Liver (tissue), 8 donors: ENCODE measurements at regions not wholly inside any gene's neighbourhood (a gene's known extent, or its start where the extent isn't known, plus 50 kb on each side); places are given as distances from the start of the nearest gene placed in this dataset.
A peak's percentile ranks its signal among the peaks of the same experiment; 100 is the strongest.

Source experiments
- DNase-seq: peaks from one replicate; pipeline ENCODE4 v3.0.0-alpha.2; 2017; ENCODE audit warnings: low spot score
- H3K27ac ChIP-seq, 2 donors: one replicate each; pipeline ENCODE4 v1.7.0; 2013; ENCODE audit warnings: inconsistent platforms in 2 of 2, low read length in 2 of 2, control low read depth in 1 of 2, low read depth in 1 of 2, mild to moderate bottlenecking in 1 of 2
- H3K27me3 ChIP-seq, 4 donors: one replicate each; pipeline versions ENCODE4 v1.6.1 to v1.7.0; 2013; ENCODE audit warnings: low read length in 3 of 4, inconsistent platforms in 1 of 4, mild to moderate bottlenecking in 1 of 4, moderate library complexity in 1 of 4; ENCODE audit not compliant: control insufficient read depth in 4 of 4, insufficient read depth in 4 of 4
- H3K36me3 ChIP-seq, 4 donors: one replicate each; pipeline versions ENCODE4 v1.6.1 to v1.7.0; 2013; ENCODE audit warnings: low read length in 3 of 4, mild to moderate bottlenecking in 3 of 4, low read depth in 1 of 4, moderate library complexity in 1 of 4; ENCODE audit not compliant: control insufficient read depth in 4 of 4, insufficient read depth in 3 of 4
- H3K4me1 ChIP-seq, 4 donors: one replicate each; pipeline versions ENCODE4 v1.6.1 to v1.7.0; 2013; ENCODE audit warnings: low read length in 3 of 4, mild to moderate bottlenecking in 3 of 4, moderate library complexity in 1 of 4; ENCODE audit not compliant: control insufficient read depth in 4 of 4, insufficient read depth in 4 of 4
- H3K4me3 ChIP-seq, 3 donors: one replicate each; pipeline versions ENCODE4 v1.6.1 to v1.7.0; 2013; ENCODE audit warnings: low read length in 3 of 3, control low read depth in 1 of 3, low read depth in 1 of 3, mild to moderate bottlenecking in 1 of 3
- H3K9ac ChIP-seq, 2 donors: one replicate each; pipeline ENCODE4 v1.7.0; 2013; ENCODE audit warnings: low read length in 2 of 2, mild to moderate bottlenecking in 2 of 2, moderate library complexity in 2 of 2, control low read depth in 1 of 2, low read depth in 1 of 2
- H3K9me3 ChIP-seq, 4 donors: one replicate each; pipeline versions ENCODE4 v1.6.1 to v1.7.0; 2013; ENCODE audit warnings: low read length in 3 of 4; ENCODE audit not compliant: control insufficient read depth in 4 of 4
- CTCF ChIP-seq: fragments of 150-350 bp; IDR thresholded peaks from 2 replicates; pipeline ENCODE4 v1.5.1; 2017; ENCODE audit warnings: improper control_type of control experiment, low read depth, low read length; ENCODE audit not compliant: missing input control
- EGR1 ChIP-seq, 2 donors: IDR thresholded peaks; 2 replicates each; pipeline ENCODE4 v1.6.1; 2016 to 2018; ENCODE audit warnings: antibody characterized with exemption in 2 of 2, low read depth in 2 of 2
- FOXA1 ChIP-seq: IDR thresholded peaks from 2 replicates; pipeline ENCODE4 v1.6.1; 2016; ENCODE audit warnings: antibody characterized with exemption
- FOXA2 ChIP-seq: IDR thresholded peaks from 2 replicates; pipeline ENCODE4 v1.6.1; 2016; ENCODE audit warnings: antibody characterized with exemption
- GABPA ChIP-seq, 2 donors: IDR thresholded peaks in 1 of 2; conservative IDR thresholded peaks in 1 of 2; 2 replicates each; pipeline ENCODE4 v1.6.1; 2016; ENCODE audit warnings: antibody characterized with exemption in 2 of 2, mild to moderate bottlenecking in 1 of 2, moderate library complexity in 1 of 2
- HNF4A ChIP-seq, 2 donors: conservative IDR thresholded peaks; 2 replicates each; pipeline ENCODE4 v1.6.1; 2016; ENCODE audit warnings: antibody characterized with exemption in 2 of 2, mild to moderate bottlenecking in 2 of 2
- NR2F2 ChIP-seq: IDR thresholded peaks from 2 replicates; pipeline ENCODE4 v1.6.1; 2016; ENCODE audit warnings: antibody characterized with exemption
- RAD21 ChIP-seq, 2 donors: IDR thresholded peaks; 2 replicates each; pipeline ENCODE4 v1.6.1; 2016; ENCODE audit warnings: antibody characterized with exemption in 2 of 2, mild to moderate bottlenecking in 2 of 2
- REST ChIP-seq: IDR thresholded peaks from 2 replicates; pipeline ENCODE4 v1.6.1; 2016; ENCODE audit warnings: antibody characterized with exemption, mild to moderate bottlenecking
- RXRA ChIP-seq, 2 donors: IDR thresholded peaks; 2 replicates each; pipeline ENCODE4 v1.6.1; 2017 to 2018; ENCODE audit warnings: antibody characterized with exemption in 2 of 2, mild to moderate bottlenecking in 1 of 2
- SP1 ChIP-seq: IDR thresholded peaks from 2 replicates; pipeline ENCODE4 v1.6.1; 2018; ENCODE audit warnings: antibody characterized with exemption, mild to moderate bottlenecking
- TAF1 ChIP-seq: conservative IDR thresholded peaks from 2 replicates; pipeline ENCODE4 v1.6.1; 2016; ENCODE audit warnings: antibody characterized with exemption, mild to moderate bottlenecking
- WGBS: extraction: QIAGEN DNeasy Blood & Tissue Kit; methylation state at CpG from one replicate; pipeline ENCODE4 v1.1.7; 2013; 5-methylcytosine and 5-hydroxymethylcytosine counted together
- TF ChIP-seq, protein P1 (sequence below): IDR thresholded peaks from 2 replicates; pipeline ENCODE4 v1.6.1; 2016; ENCODE audit warnings: antibody characterized with exemption
- donor health status: healthy.
- donor health status: healthy.
- donor health status: healthy.
- donor health status: healthy.
- donor health status: healthy.

- Histone ChIP-seq H3K4me3 (no peak overlapping the region), H3K27me3 (no peaks in the 10 kb centered on the region), H3K36me3 (no peaks in the 10 kb centered on the region), H3K27ac (no peak overlapping the region), H3K9me3 (peaks cover 0 to 5% (median 2%) of the 10 kb centered on the region in 4 donors), H3K9ac (no peak overlapping the region), H3K4me1 (no peaks in the 10 kb centered on the region)
- TF ChIP-seq SP1, result peak; percentile 37
- peak; percentile 5 to 66 for TF ChIP-seq HNF4A (conservative IDR thresholded peaks at IDR 0.05)
- no peak for TF ChIP-seq NR2F2
- peak; percentile 5 to 55 for TF ChIP-seq RAD21 (IDR thresholded peaks at IDR 0.05)
- TF ChIP-seq, protein P1, sequence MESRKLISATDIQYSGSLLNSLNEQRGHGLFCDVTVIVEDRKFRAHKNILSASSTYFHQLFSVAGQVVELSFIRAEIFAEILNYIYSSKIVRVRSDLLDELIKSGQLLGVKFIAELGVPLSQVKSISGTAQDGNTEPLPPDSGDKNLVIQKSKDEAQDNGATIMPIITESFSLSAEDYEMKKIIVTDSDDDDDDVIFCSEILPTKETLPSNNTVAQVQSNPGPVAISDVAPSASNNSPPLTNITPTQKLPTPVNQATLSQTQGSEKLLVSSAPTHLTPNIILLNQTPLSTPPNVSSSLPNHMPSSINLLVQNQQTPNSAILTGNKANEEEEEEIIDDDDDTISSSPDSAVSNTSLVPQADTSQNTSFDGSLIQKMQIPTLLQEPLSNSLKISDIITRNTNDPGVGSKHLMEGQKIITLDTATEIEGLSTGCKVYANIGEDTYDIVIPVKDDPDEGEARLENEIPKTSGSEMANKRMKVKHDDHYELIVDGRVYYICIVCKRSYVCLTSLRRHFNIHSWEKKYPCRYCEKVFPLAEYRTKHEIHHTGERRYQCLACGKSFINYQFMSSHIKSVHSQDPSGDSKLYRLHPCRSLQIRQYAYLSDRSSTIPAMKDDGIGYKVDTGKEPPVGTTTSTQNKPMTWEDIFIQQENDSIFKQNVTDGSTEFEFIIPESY, result no peak
- TF ChIP-seq RXRA (IDR thresholded peaks at IDR 0.05), result peak in 1 of 2 donors; percentile 31
- TF ChIP-seq CTCF, result peak; percentile 19
- 51% methylated on average over 2 of the region's 2 CpGs for WGBS
- DNase-seq, result no peak
Observed at GRCh38 chrX:67159437-67159836, 384.4 kb upstream of the AR start.

- no peak for TF ChIP-seq TAF1
- TF ChIP-seq NR2F2, result no peak
- no peak for TF ChIP-seq RXRA (IDR thresholded peaks at IDR 0.05)
- no peak for TF ChIP-seq CTCF
- TF ChIP-seq FOXA2, result no peak
- no peak for TF ChIP-seq FOXA1
- Histone ChIP-seq H3K27me3 (no peaks in the 10 kb centered on the region), H3K9me3 (no peaks in the 10 kb centered on the region), H3K9ac (no peak overlapping the region), H3K27ac (no peak overlapping the region), H3K4me3 (no peak overlapping the region), H3K36me3 (no peaks in the 10 kb centered on the region), H3K4me1 (no peaks in the 10 kb centered on the region)
- DNase-seq, result no peak
- whole genome bisulfite sequencing, result 93% methylated on average over 9 of the region's 9 CpGs
Observed at GRCh38 chrX:67114635-67115034, 429.2 kb upstream of the AR start.

- Histone ChIP-seq H3K27me3 (no peaks in the 10 kb centered on the region), H3K36me3 (no peaks in the 10 kb centered on the region), H3K4me3 (no peak overlapping the region), H3K4me1 (peaks cover 7 to 46% (median 37%) of the 10 kb centered on the region in 4 donors), H3K9ac (no peak overlapping the region), H3K9me3 (no peaks in the 10 kb centered on the region), H3K27ac (peak overlapping the region; percentile 43 to 76)
- no peak for DNase-seq
- WGBS, result 51% methylated on average over 2 of the region's 2 CpGs
- TF ChIP-seq EGR1 (IDR thresholded peaks at IDR 0.05; ENCODE audit: low read depth in 2 of 2) (no peak), REST (no peak), GABPA (IDR thresholded peaks at IDR 0.05 in 1 of 2, conservative IDR thresholded peaks at IDR 0.05 in 1 of 2) (no peak), RXRA (IDR thresholded peaks at IDR 0.05) (no peak), SP1 (no peak), CTCF (no peak)
Observed at GRCh38 chrX:67105758-67106116, 438.1 kb upstream of the AR start.
